Colonic mucosa (tissue), 4 donors: ENCODE measurements at regions not wholly inside any gene's neighbourhood (a gene's known extent, or its start where the extent isn't known, plus 50 kb on each side); places are given as distances from the start of the nearest gene placed in this dataset.

ENCODE experiments used
- DNase-seq: peaks from one replicate; pipeline ENCODE4 v3.0.0-alpha.2; 2020
- H3K27ac ChIP-seq: fragments of 200-600 bp; one replicate; pipeline ENCODE4 v1.8.0; 2021
- H3K27me3 ChIP-seq: fragments of 200-600 bp; one replicate; pipeline ENCODE4 v1.8.0; 2021
- H3K36me3 ChIP-seq: fragments of 200-600 bp; one replicate; pipeline ENCODE4 v1.8.0; 2021
- H3K4me1 ChIP-seq: fragments of 200-600 bp; one replicate; pipeline ENCODE4 v1.8.0; 2021; ENCODE audit warnings: mild to moderate bottlenecking
- H3K4me3 ChIP-seq: fragments of 200-600 bp; one replicate; pipeline ENCODE4 v1.8.0; 2021
- H3K9ac ChIP-seq, 2 donors: one replicate each; pipeline ENCODE4 v1.7.0; 2013; ENCODE audit warnings: control low read depth in 2 of 2, low read depth in 2 of 2, low read length in 2 of 2
- H3K9me3 ChIP-seq: fragments of 200-600 bp; one replicate; pipeline ENCODE4 v1.8.0; 2021
- intact Hi-C: fragments of 100-400 bp; cut with DNase I; formaldehyde crosslinking; loops from one replicate; pipeline ENCODE4 v1.14.1; 2022
- TF ChIP-seq, protein P1 (sequence below): fragments of 200-600 bp; IDR thresholded peaks from one replicate; pipeline ENCODE4 v1.8.0; 2022; ENCODE audit warnings: antibody characterized with exemption, mild to moderate bottlenecking
- donor health status: healthy.
- donor health status: DM: no; HTN: no; CAD: no.
- donor health status: DM: no; HTN: no; CAD: no.

DNA sequence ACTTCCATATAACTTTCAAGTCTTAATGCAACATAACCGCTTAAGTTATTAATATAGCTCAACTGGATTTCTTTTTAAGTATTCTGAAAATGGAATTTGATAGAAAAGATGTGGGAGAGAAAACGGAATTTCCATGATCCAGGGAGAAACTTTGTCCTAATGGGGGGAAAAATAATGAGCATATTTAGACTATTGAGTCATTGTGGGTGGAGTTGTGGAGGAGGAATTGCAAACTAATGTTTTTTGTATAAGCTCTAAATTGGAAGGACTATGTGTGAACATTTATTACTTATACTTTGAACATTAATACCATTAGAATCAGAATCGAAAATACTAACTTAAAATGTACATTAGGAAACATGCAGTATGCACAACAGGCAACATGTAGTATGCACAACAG, 159.9 kb upstream of the NEGR1 start:
- H3K9ac ChIP-seq: no peak overlapping the region
- H3K27me3 ChIP-seq: no peaks in the 10 kb centered on the region
- intact Hi-C loops: no loop called here
- H3K4me3 ChIP-seq: no peak overlapping the region
- no peaks in the 10 kb centered on the region for H3K36me3 ChIP-seq
- TF ChIP-seq, protein P1, sequence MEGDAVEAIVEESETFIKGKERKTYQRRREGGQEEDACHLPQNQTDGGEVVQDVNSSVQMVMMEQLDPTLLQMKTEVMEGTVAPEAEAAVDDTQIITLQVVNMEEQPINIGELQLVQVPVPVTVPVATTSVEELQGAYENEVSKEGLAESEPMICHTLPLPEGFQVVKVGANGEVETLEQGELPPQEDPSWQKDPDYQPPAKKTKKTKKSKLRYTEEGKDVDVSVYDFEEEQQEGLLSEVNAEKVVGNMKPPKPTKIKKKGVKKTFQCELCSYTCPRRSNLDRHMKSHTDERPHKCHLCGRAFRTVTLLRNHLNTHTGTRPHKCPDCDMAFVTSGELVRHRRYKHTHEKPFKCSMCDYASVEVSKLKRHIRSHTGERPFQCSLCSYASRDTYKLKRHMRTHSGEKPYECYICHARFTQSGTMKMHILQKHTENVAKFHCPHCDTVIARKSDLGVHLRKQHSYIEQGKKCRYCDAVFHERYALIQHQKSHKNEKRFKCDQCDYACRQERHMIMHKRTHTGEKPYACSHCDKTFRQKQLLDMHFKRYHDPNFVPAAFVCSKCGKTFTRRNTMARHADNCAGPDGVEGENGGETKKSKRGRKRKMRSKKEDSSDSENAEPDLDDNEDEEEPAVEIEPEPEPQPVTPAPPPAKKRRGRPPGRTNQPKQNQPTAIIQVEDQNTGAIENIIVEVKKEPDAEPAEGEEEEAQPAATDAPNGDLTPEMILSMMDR: no peak
- no peak for DNase-seq
- H3K27ac ChIP-seq: no peak overlapping the region
- no peaks in the 10 kb centered on the region for H3K4me1 ChIP-seq
- no peaks in the 10 kb centered on the region for H3K9me3 ChIP-seq

DNA sequence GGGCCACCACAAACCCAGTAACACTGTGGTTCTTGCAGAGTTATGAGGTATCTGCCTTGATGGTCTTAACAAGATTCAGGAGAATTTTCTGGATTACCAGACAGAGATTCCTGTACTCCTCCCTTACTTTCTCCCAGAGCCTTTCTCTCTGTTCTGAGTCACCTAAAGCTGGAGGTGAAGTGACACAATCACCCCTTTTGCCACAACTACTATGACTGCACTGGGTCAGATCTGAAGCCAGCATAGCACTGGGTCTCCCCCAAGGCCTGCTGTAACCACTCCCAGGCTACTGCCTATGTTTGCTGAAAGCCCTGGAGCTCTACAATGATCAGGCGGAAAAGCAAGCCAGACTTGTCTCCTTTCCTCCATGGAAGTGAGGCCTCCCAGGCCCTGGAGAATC, 156.7 kb upstream of the NEGR1 start:
- no peaks in the 10 kb centered on the region for H3K9me3 ChIP-seq
- H3K27ac ChIP-seq: no peak overlapping the region
- H3K36me3 ChIP-seq: no peaks in the 10 kb centered on the region
- H3K4me3 ChIP-seq: no peak overlapping the region
- no peaks in the 10 kb centered on the region for H3K27me3 ChIP-seq
- intact Hi-C loops: loop anchor here (10.0 kb wide), 1 partner anchor 976 kb away; no protein-coding TSS in a partner anchor
- TF ChIP-seq, protein P1: no peak
- no peak for DNase-seq
- no peak overlapping the region for H3K9ac ChIP-seq
- no peaks in the 10 kb centered on the region for H3K4me1 ChIP-seq

DNA sequence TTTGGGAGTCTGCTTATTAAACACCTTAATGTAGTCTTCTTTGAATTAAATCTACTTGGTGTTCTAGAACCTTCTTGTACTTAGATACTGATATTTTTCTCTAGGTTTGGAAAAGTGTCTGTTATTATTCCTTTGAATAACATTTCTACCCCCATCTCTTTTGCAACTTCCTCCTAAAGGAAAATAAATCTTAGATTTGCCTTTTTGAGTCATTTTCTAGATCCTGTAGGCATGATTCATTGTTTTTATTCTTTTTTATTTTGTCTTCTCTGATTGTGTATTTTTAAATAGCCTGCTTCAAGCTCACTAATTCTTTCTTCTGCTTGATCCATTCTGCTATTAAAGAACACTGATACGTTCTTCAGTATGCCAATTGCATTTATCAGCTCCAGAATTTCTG, 155.9 kb upstream of the NEGR1 start:
- H3K9me3 ChIP-seq: no peaks in the 10 kb centered on the region
- no peak overlapping the region for H3K4me3 ChIP-seq
- no peaks in the 10 kb centered on the region for H3K4me1 ChIP-seq
- TF ChIP-seq, protein P1: no peak
- no peak overlapping the region for H3K9ac ChIP-seq
- intact Hi-C loops: loop anchor here (10.0 kb wide), 1 partner anchor 977 kb away; no protein-coding TSS in a partner anchor
- no peak for DNase-seq
- H3K27ac ChIP-seq: no peak overlapping the region
- H3K36me3 ChIP-seq: no peaks in the 10 kb centered on the region
- H3K27me3 ChIP-seq: no peaks in the 10 kb centered on the region

DNA sequence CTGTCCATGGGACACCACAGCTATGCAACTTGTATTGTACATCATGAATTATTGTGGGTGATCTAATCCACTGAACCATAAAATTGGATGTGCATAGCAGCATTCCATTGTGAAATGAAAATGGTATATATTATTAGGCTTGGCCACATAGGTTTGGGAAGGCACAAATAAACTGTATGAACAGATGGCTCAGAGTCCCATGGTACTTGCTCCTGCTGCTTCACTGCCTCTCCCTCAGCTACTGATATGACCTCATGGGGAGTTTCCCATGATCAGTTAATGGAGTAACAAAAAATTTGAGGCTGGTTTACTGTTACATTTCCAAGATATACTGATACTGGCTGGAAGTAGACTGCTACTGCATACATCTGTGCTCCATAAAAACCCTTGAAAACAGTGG, 152.7 kb upstream of the NEGR1 start:
- intact Hi-C loops: loop anchor here (10.0 kb wide), 1 partner anchor 980 kb away; no protein-coding TSS in a partner anchor
- H3K36me3 ChIP-seq: no peaks in the 10 kb centered on the region
- no peak for DNase-seq
- H3K4me1 ChIP-seq: no peaks in the 10 kb centered on the region
- TF ChIP-seq, protein P1: no peak
- H3K9ac ChIP-seq: no peak overlapping the region
- no peak overlapping the region for H3K4me3 ChIP-seq
- H3K27me3 ChIP-seq: no peaks in the 10 kb centered on the region
- H3K9me3 ChIP-seq: no peaks in the 10 kb centered on the region
- no peak overlapping the region for H3K27ac ChIP-seq

- TF ChIP-seq, protein P1: no peak
- no peak overlapping the region for H3K4me3 ChIP-seq
- no peaks in the 10 kb centered on the region for H3K27me3 ChIP-seq
- no peak overlapping the region for H3K27ac ChIP-seq
- DNase-seq: no peak
- H3K9me3 ChIP-seq: no peaks in the 10 kb centered on the region
- intact Hi-C loops: loop anchor here (10.0 kb wide), 1 partner anchor 981 kb away; no protein-coding TSS in a partner anchor
- H3K4me1 ChIP-seq: no peaks in the 10 kb centered on the region
- no peaks in the 10 kb centered on the region for H3K36me3 ChIP-seq
- H3K9ac ChIP-seq: no peak overlapping the region
Observed at GRCh38 chr1:72434070-72434469, 151.7 kb upstream of the NEGR1 start.
